ENCODE measurements at regions not wholly inside any gene's neighbourhood (a gene's known extent, or its start where the extent isn't known, plus 50 kb on each side); places are given as distances from the start of the nearest gene placed in this dataset.

- TF ChIP-seq POLR2A (IDR thresholded peaks at IDR 0.05) (no peak), CTCF (IDR thresholded peaks at IDR 0.05) (no peak)
Observed at GRCh38 chr19:28828276-28828870, 384.6 kb downstream of the UQCRFS1 start.
